Ramos (cell line): ENCODE measurements at regions not wholly inside any gene's neighbourhood (a gene's known extent, or its start where the extent isn't known, plus 50 kb on each side); places are given as distances from the start of the nearest gene placed in this dataset.
"Not testable (repeated sequence)": the region's sequence is repeated elsewhere in the genome, so short reads cannot be mapped to it uniquely, and the experiment has no call there.

Experiments used
- in situ Hi-C: fragments of 300-500 bp; cut with MboI; formaldehyde crosslinking; loops from one replicate; pipeline ENCODE4 v1.14.3; 2022; ENCODE audit warnings: low sequenced_read_pairs; ENCODE audit not compliant: unreplicated experiment

DNA sequence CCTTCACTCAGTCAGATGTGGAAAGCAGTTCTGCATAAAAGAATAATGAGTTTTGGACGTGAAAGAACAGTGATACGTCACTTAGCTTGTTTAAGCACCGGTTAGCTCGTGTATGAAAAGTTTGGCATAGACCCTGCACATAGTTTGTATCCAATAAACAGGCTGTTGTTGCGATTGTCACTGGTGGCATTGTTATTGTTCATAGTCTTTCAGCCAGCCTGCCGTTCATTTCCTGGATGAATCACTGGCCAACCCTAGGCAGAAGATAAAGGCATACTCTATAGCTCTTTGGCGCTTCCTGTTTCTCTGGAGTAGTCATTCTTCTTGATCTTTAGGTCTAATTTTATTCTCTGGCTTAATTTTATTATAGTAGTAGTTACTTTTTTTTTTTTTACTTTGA lies 57.8 kb upstream of the ANKRD30A start:
- in situ Hi-C loops = no loop called here

DNA sequence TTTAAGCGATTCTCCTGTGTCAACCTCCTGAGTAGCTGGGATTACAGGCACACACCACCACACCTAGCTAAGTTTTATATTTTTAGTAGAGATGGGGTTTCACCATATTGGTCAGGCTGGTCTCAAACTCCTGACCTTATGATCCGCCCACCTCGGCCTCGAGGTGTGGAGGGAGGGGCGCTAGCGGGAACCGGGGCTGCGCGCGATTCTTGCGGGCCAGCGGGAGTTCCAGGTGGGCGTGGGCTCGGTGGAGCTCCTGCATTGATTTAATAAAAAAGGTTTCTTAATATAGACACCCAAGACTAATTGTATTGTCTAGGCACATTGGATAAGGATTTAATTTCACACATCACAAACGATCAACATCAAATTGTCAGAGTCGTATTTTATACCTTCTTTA lies 63.1 kb upstream of the ANKRD30A start:
- in situ Hi-C loops = not testable (repeated sequence)

DNA sequence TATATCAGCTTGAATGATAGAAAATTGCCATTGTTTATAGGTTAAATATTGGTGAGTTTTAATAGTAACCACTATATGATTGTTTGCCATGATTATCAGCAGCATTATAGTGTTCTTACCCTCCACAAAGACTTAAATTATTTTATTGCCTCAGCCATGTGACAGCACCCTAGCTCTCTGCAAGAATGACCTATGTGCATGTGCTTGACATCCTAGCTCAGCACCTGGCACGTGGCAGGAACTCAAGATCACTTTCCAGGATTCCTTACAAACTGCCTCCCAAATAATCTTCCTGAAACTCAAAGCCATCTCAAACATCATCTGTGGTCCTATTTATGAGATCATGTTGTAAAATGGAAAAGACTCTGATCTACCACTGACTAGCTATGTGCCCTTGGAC lies 68.1 kb upstream of the ANKRD30A start:
- in situ Hi-C loops = no loop called here

DNA sequence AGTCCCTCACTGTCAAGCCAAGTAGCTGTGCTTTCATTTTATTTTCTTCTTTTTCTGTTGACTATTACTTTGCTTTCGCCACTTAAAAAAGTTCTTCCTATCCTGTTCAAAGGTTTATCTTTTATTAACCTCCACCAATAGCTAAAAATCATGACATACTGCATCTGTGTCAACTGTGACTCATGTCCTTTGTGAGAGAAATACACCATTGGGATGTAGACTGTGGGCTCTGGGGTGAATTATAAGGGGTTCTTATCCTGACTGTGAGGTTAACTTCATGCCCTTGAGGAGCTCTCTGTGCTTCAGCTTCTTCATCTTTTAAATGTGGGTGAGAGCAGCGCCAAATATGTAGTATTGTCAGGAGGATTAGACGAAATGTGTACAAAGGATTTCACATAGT lies 71.9 kb upstream of the ANKRD30A start:
- in situ Hi-C loops = no loop called here

DNA sequence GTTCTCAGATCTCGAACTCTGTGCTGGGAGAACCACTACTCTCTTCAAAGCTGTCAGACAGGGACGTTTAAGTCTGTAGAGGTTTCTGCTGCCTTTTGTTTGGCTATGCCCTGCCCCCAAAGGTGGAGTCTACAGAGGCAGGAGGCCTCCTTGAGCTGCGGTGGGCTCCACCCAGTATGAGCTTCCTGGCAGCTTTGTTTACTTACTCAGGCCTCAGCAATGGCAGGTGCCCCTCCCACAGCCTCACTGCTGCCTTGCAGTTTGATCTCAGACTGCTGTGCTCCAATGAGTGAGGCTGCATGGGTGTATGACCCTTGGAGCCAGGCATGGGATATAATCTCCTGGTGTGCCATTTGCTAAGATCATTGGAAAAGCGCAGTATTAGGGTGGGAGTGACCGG lies 75.4 kb upstream of the ANKRD30A start:
- in situ Hi-C loops = not testable (repeated sequence)

DNA sequence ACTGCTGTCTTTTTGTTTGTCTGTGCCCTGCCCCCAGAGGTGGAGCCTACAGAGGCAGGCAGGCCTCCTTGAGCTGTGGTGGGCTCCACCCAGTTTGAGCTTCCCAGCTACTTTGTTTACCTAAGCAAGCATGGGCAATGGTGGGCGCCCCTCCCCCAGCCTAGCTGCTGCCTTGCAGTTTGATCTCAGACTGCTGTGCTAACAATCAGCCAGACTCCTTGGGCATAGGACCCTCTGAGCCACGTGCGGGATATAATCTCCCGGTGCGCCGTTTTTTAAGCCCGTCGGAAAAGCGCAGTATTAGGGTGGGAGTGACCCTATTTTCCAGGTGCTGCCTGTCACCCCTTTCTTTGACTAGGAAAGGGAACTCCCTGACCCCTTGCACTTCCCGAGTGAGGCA lies 81.1 kb upstream of the ANKRD30A start:
- in situ Hi-C loops = not testable (repeated sequence)

DNA sequence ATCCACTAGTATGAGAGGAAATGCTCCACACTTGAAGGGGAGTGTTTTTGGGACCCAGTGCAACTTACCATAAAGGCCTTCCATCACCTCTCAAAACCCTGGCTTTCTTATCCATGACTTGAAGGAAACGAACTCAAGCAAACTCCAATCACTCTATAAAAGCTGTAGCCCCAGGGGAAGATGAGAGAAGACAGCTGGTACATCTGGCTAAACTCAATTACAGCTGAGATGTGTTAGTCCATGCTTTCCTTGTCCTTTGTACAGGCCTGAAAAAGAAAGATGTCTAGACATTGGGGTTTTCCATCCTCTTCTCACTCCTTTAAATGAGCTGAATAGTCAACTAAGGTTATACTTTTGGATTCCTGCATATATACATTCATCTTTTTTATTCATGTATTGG lies 89.5 kb upstream of the ANKRD30A start:
- in situ Hi-C loops = no loop called here

DNA sequence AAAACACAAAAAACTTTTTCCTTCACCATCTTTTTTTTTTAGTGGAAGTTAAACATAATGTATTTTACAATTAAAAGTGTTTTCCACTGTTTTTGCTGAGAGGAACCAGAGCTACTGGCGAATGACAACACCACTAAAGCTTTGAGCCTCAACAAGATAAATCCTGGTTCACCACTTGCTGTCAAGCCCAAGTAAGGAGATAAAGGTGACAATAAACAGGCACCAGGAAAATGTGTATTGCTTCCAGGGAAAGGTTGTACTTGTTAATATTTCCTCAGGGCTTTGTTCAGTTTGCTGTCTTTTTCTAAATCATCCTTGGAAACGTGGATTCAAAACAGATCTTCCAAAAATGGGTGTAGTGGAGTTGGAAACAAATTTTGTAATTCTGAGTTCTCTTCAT lies 109.9 kb upstream of the ANKRD30A start:
- in situ Hi-C loops = no loop called here

DNA sequence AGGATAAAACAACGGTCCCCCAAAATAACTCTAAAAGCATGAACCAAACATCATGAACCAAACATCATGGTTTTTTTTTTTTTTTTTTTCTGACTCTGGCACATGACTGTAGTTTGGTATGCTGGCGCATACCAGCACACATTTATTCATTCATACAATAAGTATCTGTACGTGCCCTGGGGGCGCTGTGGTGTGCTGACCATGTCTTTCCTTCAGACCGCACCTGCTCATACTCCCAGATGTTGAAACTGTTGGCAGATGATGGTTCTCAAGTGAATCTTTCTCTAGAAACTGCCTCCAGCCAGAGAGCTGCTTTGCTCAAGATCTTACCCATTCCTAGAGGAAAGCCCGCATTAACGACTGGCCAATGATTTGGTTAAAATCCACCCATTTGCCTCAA lies 114.7 kb upstream of the ANKRD30A start:
- in situ Hi-C loops = no loop called here

DNA sequence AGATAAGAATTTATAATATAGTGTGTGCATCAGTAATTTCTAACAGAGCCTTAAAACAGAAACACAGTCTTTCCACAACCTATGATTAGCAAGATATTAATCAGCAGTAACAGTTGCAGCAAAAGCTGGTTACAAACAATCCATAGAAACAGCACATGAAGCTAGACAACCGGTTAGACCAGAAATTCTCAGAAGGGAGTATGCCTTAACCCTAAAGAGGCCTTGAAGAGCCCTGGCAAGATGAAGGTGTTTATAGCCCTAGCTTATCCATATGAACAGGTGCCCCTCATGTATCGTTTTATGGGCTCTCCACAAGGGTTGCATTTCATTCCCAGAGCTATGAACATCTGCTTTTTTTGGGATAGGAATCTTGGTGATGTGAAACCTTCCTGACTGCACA lies 117.1 kb upstream of the ANKRD30A start:
- in situ Hi-C loops = not testable (repeated sequence)

DNA sequence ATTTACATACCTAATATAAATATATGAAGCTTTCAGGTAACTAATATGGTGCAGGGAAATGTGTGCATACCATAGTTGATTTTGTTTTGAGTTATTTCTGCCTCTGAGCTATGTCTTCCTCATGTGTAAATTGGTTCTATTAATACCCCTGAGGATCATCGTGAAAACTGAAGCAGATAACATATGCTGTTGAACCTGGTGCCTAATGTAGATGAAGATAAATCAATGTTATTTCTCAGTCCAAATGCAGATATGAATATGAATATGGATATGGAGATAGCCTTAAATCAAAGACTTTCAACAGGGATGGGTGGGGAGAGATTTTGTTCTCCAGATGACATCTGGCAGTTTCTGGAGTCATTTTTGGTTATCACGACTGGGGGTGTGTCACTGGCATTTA lies 122.3 kb upstream of the ANKRD30A start:
- in situ Hi-C loops = no loop called here

DNA sequence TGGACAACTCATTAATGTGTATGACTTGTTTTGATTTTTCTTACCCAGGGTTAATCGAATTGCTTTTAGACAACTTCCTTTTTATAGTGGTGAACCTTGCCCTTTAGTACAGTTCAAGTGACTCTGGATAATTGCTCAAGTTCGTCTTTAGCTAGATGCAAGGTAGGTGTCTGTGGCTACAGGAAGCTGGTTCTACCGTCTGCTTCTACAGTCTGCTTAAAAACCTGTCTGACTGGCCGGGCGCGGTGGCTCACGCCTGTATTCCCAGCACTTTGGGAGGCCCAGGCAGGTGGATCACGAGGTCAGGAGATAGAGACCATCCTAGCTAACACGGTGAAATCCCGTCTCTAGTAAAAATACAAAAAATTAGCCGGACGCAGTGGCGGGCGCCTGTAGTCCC lies 129.6 kb upstream of the ANKRD30A start:
- in situ Hi-C loops = not testable (repeated sequence)

DNA sequence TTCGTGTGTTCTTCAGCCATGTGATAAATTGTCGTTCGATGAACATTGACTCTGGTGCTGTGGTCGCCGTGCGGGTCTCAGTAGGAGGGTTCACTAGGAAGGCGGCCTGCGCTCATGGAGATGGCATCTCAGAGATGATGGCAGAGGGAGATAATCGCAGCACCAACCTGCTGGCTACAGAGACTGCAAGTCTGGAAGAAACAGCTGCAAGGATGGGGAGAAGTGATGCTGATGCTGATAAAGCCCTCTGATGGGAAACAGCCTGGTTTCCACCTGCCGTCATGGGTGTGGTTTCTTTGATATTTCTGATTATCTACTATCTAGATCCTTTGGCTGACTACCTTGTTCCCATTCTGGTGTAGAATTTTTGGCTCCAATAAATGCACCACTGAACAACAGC lies 130.5 kb upstream of the ANKRD30A start:
- in situ Hi-C loops = no loop called here

DNA sequence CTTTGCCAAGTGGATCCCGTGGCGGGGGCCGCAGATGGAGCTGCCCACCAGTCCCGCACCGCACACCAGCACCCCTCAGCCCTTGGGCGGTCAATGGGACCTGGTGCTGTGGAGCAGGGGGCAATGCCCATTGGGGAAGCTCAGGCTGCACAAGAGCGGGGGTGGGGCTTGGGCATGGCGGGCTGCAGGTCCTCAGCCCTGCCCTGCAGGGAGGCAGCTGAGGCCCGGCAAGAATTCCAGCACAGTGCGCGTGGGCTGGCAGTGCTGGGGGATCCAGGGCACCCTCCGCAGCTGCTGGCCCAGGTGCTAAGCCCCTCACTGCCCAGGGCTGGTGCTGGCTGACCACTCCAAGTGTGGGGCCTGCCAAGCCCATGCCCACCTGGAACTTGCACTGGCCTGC lies 136.2 kb upstream of the ANKRD30A start:
- in situ Hi-C loops = no loop called here

DNA sequence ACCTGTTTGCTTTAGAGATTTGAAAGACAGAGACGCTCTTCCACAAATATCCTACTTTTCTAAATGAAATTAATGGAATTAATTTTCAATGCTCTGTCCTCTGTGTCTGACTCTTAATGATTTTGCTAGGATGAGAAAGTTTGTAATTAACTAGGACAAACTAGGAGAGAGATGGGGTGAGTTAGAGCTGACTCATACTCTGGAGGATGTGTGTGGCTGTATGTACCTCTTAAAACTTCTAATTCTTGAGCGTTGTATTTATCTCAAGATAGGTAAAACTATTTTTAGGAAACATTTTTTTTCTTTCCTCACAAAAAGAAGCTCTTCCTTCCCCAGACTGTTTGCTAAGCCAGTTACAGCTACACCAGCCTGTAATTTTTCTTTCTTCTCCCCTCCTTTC lies 178.8 kb upstream of the ANKRD30A start:
- in situ Hi-C loops = no loop called here

DNA sequence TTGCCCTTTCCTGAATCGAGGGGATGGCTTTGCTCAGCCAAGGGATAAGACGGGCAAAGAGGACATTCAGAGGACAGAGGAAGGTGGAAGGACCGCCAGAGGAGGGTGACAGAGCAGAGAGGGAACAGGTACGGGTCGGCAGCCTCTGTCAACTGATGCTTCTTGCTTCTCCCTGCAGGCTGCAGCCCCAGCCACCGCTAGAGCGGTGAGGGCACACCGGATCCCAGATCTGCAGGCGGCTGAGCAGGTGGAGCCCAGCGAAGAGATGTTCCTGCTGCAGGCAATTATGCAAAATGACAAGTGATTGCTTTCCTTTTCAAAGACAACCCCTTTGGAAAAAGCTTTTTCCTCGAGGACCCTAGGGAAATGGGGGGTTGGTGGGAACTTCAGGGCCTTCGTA lies 181.9 kb upstream of the ANKRD30A start:
- in situ Hi-C loops = no loop called here

DNA sequence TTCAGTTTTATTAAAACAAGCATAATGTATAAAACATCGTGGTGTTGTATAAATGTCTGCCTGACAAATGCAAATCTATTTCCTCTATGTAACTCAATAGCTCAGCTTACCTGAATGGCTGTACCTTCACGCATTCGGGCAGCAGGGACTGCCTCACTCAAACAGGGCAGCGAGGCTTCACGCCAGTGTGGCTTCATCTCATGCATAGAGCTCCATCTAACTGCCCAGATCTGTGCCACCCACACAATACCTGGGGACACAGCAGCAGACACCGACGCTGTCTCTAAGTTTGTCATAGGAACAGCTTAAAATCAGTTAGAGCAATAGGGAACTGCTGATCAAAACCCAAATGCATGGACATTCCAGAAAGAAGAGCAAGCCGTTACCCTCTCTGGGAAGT lies 182.8 kb upstream of the ANKRD30A start:
- in situ Hi-C loops = no loop called here

DNA sequence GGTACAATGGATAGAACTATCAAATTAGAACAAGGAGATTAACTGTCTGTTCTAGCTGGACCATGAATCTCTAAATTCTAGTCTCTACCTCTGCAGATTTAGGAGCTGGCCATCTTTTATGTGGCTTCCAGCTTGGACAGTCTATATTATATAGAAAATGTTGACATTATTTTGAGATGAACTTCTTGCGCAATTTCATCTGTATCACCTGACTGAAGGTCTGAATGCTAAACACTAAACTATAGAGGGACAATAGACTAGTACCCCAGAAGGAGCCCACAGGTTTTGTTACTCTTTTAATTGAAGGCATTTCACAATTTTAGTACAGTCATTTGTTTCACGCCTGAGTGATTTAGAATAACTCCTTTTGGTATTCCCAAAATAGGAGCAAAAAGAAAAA lies 222.4 kb upstream of the ANKRD30A start:
- in situ Hi-C loops = no loop called here

DNA sequence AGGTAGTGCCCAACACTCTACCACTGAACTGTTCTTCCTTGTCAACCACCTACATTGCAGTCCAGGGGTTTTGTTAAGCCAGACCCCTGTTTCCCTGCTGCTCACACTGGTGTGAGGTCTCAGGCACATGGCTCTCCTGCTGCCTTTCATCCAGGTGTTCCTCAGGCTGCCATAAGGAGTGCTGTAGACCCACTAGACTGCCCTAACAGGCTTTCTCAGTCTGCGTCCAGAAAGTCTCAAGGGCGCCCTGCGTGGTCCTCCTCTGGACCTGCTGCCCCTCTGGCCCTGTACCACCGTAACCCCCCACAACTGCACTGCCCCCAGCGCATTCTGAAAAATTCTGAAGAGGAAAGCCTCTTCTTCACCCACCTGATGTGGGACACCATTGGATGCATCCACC lies 225.7 kb upstream of the ANKRD30A start:
- in situ Hi-C loops = no loop called here

DNA sequence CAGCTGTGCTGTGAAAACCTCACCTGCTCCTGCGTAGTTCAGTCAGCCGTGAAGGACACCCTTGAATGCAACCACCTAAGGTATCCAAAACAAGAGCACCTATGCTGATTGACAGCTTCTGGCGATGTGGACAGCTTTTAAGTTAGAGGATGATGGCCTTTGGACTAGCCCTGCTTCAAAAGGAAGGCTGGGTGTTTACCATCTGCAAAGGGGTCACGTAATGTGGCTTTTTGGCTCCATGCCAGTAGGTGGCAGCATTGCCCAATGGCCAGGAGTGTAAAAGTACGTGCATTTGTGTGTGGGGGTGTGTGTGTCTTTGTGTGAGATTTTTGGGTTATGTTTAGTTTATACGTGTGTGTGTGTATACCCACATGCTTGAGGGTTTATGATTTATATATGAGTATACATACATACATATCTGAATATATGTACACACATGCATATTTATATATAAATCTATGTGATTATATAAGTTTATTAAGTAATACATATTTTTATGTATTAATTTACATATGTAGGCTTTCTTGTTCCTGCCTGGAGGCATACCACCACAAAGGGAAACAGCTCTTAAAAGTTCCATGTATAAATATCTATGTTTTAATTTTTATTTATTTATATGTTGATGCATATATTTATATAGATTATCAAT lies 236.3 kb upstream of the ANKRD30A start:
- in situ Hi-C loops = loop anchor here (10.0 kb wide), 1 partner anchor 1254 kb away; no protein-coding TSS in a partner anchor

DNA sequence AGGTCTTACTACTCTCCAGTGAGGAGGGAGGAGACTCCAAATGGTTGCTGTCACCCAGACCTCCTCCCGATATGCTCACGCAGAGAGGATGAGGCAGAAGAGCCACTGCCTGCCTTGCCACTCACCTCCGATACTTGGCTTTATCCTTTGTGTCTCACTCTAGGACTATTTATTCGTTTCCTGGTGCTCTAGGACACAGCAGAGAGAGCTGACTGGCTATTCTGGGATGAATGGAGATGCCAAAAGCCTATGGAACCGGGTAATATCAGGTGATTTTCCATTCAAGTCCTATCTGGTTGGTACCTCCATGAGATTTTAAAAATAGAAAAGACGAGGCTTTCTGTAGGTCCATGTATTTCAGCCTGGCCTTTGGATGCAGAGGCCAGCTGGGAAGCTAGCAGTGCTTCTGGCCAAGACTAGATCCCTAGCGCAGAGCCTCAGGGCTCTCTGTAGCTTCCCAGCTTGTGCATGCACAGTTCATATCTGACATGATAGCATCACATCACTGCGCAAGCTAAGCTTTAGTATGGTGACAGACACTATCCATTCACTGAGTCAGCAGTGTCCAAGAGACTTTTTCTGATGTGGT lies 239.0 kb upstream of the ANKRD30A start:
- in situ Hi-C loops = loop anchor here (10.0 kb wide), 1 partner anchor 1252 kb away; no protein-coding TSS in a partner anchor

DNA sequence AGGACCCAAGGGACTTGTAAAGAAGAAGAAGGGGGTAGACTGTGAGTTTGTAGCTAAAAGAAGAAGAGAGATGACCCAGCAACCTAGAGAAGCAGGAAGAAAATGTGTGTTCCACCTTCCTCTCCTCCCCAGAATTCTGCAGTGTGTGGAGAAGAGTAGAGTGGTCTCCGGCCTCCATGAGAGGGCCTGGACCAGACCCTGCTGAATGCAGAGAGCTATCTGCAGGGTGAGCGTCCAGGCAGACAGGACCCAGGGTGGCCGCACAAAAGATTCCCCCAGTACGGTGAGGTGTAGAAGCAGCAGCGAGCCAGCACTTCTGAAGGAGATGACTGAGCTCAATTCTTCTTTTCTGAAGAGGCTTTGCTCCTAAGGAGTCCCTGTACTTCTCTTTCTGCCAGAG lies 239.7 kb upstream of the ANKRD30A start:
- in situ Hi-C loops = loop anchor here (10.0 kb wide), 1 partner anchor 1251 kb away; no protein-coding TSS in a partner anchor
